GM13976 (cell line): ENCODE measurements at regions not wholly inside any gene's neighbourhood (a gene's known extent, or its start where the extent isn't known, plus 50 kb on each side); places are given as distances from the start of the nearest gene placed in this dataset.

Experiments
- DNase-seq: peaks from one replicate; pipeline ENCODE4 v3.0.0; 2012; ENCODE audit warnings: low spot score
- in situ Hi-C: fragments of 300-500 bp; cut with MboI; formaldehyde crosslinking; loops from one replicate; pipeline ENCODE4 v1.12.0; 2022; ENCODE audit warnings: low sequenced_read_pairs, mixed read lengths, inconsistent platforms; ENCODE audit not compliant: unreplicated experiment
- TF ChIP-seq, protein P1 (sequence below): IDR thresholded peaks from 2 replicates; pipeline ENCODE4 v1.5.1; 2012; ENCODE audit warnings: borderline replicate concordance, mild to moderate bottlenecking; ENCODE audit not compliant: insufficient read depth; ENCODE audit errors: extremely low read depth, missing control alignments, control extremely low read depth

DNA sequence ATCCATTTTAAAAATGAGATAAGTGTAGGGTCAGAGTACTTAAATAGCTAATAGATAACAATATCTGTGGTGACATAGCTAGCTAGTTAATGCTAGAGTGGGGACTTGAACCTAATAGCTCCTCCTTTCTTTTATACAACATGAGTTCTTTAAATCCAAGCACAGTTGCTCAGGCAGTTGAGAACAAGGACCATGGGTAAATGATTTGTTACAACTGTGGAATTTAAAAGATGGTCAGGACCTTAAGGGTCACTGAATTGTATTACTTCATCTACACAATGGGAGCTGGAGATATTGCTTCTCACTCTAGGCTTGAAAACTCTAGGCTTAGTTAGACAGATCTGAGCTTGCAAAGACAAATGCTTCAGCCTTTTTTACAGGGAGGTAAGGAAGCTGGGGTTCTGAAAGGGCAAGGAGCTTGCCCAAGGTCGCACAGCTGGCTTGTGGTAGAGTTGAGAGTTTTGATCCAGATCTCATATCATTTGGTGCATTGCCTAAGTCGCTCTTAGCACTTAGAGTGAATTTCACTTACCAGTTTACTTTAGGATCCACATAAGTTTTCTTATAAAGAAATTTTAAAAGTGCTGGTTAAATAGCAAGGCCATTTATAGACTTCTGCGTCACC lies 90.2 kb downstream of the EDEM1 start:
- TF ChIP-seq, protein P1, sequence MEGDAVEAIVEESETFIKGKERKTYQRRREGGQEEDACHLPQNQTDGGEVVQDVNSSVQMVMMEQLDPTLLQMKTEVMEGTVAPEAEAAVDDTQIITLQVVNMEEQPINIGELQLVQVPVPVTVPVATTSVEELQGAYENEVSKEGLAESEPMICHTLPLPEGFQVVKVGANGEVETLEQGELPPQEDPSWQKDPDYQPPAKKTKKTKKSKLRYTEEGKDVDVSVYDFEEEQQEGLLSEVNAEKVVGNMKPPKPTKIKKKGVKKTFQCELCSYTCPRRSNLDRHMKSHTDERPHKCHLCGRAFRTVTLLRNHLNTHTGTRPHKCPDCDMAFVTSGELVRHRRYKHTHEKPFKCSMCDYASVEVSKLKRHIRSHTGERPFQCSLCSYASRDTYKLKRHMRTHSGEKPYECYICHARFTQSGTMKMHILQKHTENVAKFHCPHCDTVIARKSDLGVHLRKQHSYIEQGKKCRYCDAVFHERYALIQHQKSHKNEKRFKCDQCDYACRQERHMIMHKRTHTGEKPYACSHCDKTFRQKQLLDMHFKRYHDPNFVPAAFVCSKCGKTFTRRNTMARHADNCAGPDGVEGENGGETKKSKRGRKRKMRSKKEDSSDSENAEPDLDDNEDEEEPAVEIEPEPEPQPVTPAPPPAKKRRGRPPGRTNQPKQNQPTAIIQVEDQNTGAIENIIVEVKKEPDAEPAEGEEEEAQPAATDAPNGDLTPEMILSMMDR: no peak
- in situ Hi-C loops: no loop called here

DNA sequence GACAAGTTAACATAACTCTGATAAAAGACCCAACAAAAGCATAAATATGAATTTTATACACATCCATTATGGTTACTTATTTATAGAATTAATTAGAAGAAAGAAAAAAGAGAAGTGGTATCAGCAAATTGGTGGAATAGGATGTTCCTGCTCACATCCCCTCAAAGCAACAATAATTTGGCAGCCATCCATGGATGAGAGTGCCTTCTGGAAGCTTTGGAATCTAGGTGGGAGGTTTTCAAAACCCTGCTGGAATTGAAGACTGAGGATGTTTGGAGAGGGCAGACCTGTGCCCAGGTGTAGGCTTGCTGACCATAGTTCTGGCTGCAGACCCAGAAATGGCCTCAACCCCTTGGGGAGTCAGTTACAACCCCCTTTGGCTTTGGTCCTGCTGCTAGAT lies 91.2 kb downstream of the EDEM1 start:
- TF ChIP-seq, protein P1: no peak
- no peak for DNase-seq
- in situ Hi-C loops: no loop called here

More for the DNA sequence above, 90.2 kb downstream of the EDEM1 start:
- DNase-seq: no peak

DNA sequence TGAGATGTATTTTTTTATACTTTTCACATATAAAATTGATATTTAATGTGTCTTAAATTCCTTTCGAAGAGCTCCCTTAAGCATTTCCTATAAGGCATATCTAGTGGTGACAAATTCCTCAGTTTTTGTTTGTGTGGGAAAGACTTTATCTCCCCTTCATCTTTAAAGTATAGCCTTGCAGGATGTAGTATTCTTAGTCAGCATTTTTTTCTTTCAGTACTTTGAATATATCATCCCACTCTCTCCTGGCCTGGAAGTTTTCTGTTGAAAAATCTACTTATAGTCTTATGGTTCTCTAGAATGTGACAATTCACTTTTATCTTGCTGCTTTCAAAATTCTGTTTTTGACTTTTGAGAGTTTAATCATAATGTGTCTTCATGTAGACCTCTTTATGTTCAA lies 95.2 kb downstream of the EDEM1 start:
- in situ Hi-C loops: no loop called here
- DNase-seq: no peak
- TF ChIP-seq, protein P1: no peak

GRCh38 chr3:5285439-5285838 lies 97.9 kb downstream of the EDEM1 start:
- in situ Hi-C loops: no loop called here
- TF ChIP-seq, protein P1: no peak
- DNase-seq: no peak

DNA sequence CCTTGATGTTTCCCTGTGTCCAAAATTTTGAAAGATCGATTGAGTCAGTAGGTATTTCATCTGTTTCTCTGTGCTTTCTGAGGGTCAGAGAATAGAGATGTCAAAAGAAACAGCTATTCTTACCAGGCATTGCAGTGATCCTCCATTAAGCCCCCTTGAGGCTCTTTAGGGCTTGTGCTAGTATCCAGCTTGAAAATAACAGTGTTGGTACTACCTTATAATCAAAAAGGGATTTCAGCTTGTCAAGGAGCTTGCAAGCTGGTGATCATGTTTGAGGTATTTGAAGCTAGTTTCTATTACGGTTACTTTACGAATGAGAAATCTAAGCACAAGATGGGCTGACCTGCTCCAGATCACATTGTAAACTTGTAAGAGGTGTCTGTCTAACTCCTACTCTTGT lies 103.4 kb downstream of the EDEM1 start:
- TF ChIP-seq, protein P1: no peak
- in situ Hi-C loops: no loop called here
- no peak for DNase-seq

GRCh38 chr3:5292512-5292911 lies 105.0 kb downstream of the EDEM1 start:
- no peak for DNase-seq
- TF ChIP-seq, protein P1: no peak
- in situ Hi-C loops: no loop called here
